BJ (cell line): ENCODE measurements at regions not wholly inside any gene's neighbourhood (a gene's known extent, or its start where the extent isn't known, plus 50 kb on each side); places are given as distances from the start of the nearest gene placed in this dataset.

Source experiments
- CTCF ChIA-PET: fragments of 350-600 bp; formaldehyde crosslinking; extraction: SDS; loops from one replicate; lab custom pipeline; 2021; ENCODE audit warnings: antibody characterized with exemption, inconsistent platforms; lab: Yijun Ruan, JAX
- POLR2A ChIA-PET: fragments of 300-600 bp; sonication (Branson Sonifier 250); formaldehyde crosslinking; extraction: SDS; loops from one replicate; lab custom pipeline; 2021; ENCODE audit warnings: antibody characterized with exemption; lab: Charles Lee
- DNase-seq: peaks from one replicate; pipeline ENCODE4 v3.0.0-alpha.2; 2011; ENCODE audit warnings: low read depth
- H3K27me3 ChIP-seq: 2 replicates; pipeline ENCODE4 v1.6.0; 2011; ENCODE audit warnings: low read length; ENCODE audit not compliant: control insufficient read depth, insufficient read depth
- H3K36me3 ChIP-seq: 2 replicates; pipeline ENCODE4 v1.5.1; 2011; ENCODE audit warnings: low read length; ENCODE audit not compliant: control insufficient read depth, insufficient read depth
- H3K4me3 ChIP-seq: 2 replicates; pipeline ENCODE4 v1.5.1; 2011; ENCODE audit warnings: low read depth, mild to moderate bottlenecking, control low read depth, low read length
- TF ChIP-seq, protein P1 (sequence below): IDR thresholded peaks from 2 replicates; pipeline ENCODE4 v1.5.1; 2011; ENCODE audit warnings: low read depth, mild to moderate bottlenecking, control low read depth, inconsistent platforms, low read length, moderate library complexity; ENCODE audit not compliant: insufficient read depth

DNA sequence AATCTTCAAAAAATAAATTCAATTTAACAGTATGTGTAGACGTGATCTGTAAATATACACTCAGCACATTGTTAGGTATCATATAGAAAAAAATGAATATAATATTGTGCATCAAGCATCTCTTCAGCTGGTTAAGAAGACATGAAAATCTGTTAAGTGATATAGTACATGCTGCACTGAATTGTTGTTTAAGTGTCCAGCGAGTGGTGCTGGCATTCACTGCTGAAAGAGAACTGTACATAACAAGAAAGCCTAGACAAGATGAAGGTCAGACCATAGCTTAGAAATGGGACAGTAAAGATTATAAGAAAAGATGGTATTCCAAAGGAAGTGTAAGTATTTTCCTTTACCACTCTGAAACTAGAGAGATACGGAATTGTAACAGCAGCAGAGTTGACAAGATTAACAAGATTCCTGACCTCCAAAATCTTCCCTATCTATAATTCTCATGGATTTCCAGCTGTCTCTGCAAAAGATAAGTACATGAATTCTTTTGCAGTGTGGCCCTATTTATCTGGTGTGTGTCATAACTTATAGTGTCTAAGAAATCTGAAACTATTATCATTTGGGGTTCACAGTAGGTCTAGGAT is 198.6 kb downstream of the FLRT2 start:
- Histone ChIP-seq H3K36me3 (no peaks in the 10 kb centered on the region), H3K27me3 (no peaks in the 10 kb centered on the region), H3K4me3 (no peak overlapping the region)
- ChIA-PET POLR2A (no interaction called here), CTCF (no interaction called here)
- no peak for DNase-seq
- TF ChIP-seq, protein P1, sequence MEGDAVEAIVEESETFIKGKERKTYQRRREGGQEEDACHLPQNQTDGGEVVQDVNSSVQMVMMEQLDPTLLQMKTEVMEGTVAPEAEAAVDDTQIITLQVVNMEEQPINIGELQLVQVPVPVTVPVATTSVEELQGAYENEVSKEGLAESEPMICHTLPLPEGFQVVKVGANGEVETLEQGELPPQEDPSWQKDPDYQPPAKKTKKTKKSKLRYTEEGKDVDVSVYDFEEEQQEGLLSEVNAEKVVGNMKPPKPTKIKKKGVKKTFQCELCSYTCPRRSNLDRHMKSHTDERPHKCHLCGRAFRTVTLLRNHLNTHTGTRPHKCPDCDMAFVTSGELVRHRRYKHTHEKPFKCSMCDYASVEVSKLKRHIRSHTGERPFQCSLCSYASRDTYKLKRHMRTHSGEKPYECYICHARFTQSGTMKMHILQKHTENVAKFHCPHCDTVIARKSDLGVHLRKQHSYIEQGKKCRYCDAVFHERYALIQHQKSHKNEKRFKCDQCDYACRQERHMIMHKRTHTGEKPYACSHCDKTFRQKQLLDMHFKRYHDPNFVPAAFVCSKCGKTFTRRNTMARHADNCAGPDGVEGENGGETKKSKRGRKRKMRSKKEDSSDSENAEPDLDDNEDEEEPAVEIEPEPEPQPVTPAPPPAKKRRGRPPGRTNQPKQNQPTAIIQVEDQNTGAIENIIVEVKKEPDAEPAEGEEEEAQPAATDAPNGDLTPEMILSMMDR = no peak

- ChIA-PET POLR2A (no interaction called here), CTCF (no interaction called here)
- H3K36me3 ChIP-seq = no peaks in the 10 kb centered on the region
- no peak for DNase-seq
- H3K27me3 ChIP-seq = no peaks in the 10 kb centered on the region
- no peak overlapping the region for H3K4me3 ChIP-seq
- TF ChIP-seq, protein P1 = no peak
Observed at GRCh38 chr14:85714069-85714468, 184.1 kb downstream of the FLRT2 start.

- H3K4me3 ChIP-seq = no peak overlapping the region
- ChIA-PET POLR2A (no interaction called here), CTCF (no interaction called here)
- TF ChIP-seq, protein P1 = no peak
- no peak for DNase-seq
- H3K27me3 ChIP-seq = no peaks in the 10 kb centered on the region
- H3K36me3 ChIP-seq = no peaks in the 10 kb centered on the region
Observed at GRCh38 chr14:85711620-85712019, 181.7 kb downstream of the FLRT2 start.
